ENCODE measurements at regions not wholly inside any gene's neighbourhood (a gene's known extent, or its start where the extent isn't known, plus 50 kb on each side); places are given as distances from the start of the nearest gene placed in this dataset.

DNA sequence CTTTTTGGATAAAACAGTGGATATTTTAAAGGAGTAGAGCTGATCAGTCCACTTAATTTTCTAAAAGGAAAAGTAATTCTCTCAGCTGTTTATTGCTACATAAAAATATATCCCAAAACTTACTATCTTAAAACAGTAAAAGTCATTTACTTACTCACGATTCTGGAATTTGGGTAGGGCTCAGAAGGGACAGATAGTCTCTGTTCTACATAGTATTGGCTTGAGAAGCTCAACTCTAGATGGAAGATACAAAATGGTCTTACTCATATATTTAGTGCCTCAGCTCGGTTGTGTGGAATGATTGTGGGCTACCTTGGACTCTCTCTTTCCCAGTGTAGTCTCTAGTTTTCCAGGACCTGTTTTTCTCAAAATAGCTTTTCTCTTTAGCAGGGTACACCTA lies 691.5 kb upstream of the POU3F4 start:
- no peak for TF ChIP-seq EP300 (IDR thresholded peaks at IDR 0.05)
- no peak for TF ChIP-seq RNF2 (IDR thresholded peaks at IDR 0.05; ENCODE audit: borderline replicate concordance, low read depth)
- no peak for TF ChIP-seq RAD21 (conservative IDR thresholded peaks at IDR 0.05 in 1 of 2, IDR thresholded peaks at IDR 0.05 in 1 of 2)
- TF ChIP-seq, protein P1, sequence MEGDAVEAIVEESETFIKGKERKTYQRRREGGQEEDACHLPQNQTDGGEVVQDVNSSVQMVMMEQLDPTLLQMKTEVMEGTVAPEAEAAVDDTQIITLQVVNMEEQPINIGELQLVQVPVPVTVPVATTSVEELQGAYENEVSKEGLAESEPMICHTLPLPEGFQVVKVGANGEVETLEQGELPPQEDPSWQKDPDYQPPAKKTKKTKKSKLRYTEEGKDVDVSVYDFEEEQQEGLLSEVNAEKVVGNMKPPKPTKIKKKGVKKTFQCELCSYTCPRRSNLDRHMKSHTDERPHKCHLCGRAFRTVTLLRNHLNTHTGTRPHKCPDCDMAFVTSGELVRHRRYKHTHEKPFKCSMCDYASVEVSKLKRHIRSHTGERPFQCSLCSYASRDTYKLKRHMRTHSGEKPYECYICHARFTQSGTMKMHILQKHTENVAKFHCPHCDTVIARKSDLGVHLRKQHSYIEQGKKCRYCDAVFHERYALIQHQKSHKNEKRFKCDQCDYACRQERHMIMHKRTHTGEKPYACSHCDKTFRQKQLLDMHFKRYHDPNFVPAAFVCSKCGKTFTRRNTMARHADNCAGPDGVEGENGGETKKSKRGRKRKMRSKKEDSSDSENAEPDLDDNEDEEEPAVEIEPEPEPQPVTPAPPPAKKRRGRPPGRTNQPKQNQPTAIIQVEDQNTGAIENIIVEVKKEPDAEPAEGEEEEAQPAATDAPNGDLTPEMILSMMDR (IDR thresholded peaks at IDR 0.05): no peak
- TF ChIP-seq ZSCAN20 (CRISPR knock-in tag; IDR thresholded peaks at IDR 0.05): no peak
- TF ChIP-seq POLR2AphosphoS2 (conservative IDR thresholded peaks at IDR 0.05; ENCODE audit: low read length): no peak
- TF ChIP-seq ESRRA (IDR thresholded peaks at IDR 0.05; ENCODE audit: borderline replicate concordance, low read length): no peak
- no peak for TF ChIP-seq FOSL2 (IDR thresholded peaks at IDR 0.05)
- no peak for TF ChIP-seq FOSL2 (CRISPR knock-in tag; IDR thresholded peaks at IDR 0.05)
- no peak for TF ChIP-seq POLR2A (IDR thresholded peaks at IDR 0.05; ENCODE audit: low read length)
- TF ChIP-seq KDM5A (IDR thresholded peaks at IDR 0.05): no peak
- TF ChIP-seq, protein P2, sequence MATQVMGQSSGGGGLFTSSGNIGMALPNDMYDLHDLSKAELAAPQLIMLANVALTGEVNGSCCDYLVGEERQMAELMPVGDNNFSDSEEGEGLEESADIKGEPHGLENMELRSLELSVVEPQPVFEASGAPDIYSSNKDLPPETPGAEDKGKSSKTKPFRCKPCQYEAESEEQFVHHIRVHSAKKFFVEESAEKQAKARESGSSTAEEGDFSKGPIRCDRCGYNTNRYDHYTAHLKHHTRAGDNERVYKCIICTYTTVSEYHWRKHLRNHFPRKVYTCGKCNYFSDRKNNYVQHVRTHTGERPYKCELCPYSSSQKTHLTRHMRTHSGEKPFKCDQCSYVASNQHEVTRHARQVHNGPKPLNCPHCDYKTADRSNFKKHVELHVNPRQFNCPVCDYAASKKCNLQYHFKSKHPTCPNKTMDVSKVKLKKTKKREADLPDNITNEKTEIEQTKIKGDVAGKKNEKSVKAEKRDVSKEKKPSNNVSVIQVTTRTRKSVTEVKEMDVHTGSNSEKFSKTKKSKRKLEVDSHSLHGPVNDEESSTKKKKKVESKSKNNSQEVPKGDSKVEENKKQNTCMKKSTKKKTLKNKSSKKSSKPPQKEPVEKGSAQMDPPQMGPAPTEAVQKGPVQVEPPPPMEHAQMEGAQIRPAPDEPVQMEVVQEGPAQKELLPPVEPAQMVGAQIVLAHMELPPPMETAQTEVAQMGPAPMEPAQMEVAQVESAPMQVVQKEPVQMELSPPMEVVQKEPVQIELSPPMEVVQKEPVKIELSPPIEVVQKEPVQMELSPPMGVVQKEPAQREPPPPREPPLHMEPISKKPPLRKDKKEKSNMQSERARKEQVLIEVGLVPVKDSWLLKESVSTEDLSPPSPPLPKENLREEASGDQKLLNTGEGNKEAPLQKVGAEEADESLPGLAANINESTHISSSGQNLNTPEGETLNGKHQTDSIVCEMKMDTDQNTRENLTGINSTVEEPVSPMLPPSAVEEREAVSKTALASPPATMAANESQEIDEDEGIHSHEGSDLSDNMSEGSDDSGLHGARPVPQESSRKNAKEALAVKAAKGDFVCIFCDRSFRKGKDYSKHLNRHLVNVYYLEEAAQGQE (IDR thresholded peaks at IDR 0.05): no peak
- no peak for TF ChIP-seq RCOR1 (IDR thresholded peaks at IDR 0.05; ENCODE audit: low read depth, low read length)
- no peak for TF ChIP-seq CBX8 (IDR thresholded peaks at IDR 0.05)
- TF ChIP-seq CHD2 (IDR thresholded peaks at IDR 0.05; ENCODE audit: low read length, partially characterized antibody): no peak

Measured in A549 (cell line).